DOHH2 (cell line): ENCODE measurements at regions not wholly inside any gene's neighbourhood (a gene's known extent, or its start where the extent isn't known, plus 50 kb on each side); places are given as distances from the start of the nearest gene placed in this dataset.

ENCODE experiments used
- CTCF ChIP-seq: fragments of 200-600 bp; sonication (generic); IDR thresholded peaks from one replicate; pipeline ENCODE4 v1.5.1; 2014; ENCODE audit warnings: antibody characterized with exemption, mild to moderate bottlenecking, low read depth, low read length; ENCODE audit not compliant: poor library complexity, severe bottlenecking
- EZH2phosphoT487 ChIP-seq: fragments of 200-600 bp; sonication (generic); IDR thresholded peaks from 2 replicates; pipeline ENCODE4 v1.6.1; 2017; ENCODE audit warnings: borderline replicate concordance, mild to moderate bottlenecking, antibody characterized with exemption, low read length, moderate library complexity, mixed read lengths

GRCh38 chr14:98685725-98686124, 586.3 kb downstream of the BCL11B start:
- TF ChIP-seq CTCF, result no peak
- no peak for TF ChIP-seq EZH2phosphoT487
